GM12801 (cell line): ENCODE measurements at regions not wholly inside any gene's neighbourhood (a gene's known extent, or its start where the extent isn't known, plus 50 kb on each side); places are given as distances from the start of the nearest gene placed in this dataset.

ENCODE experiments used
- TF ChIP-seq, protein P1 (sequence below): IDR thresholded peaks from one replicate; pipeline ENCODE4 v1.5.1; 2011; ENCODE audit warnings: control low read depth; ENCODE audit not compliant: insufficient read length; ENCODE audit errors: extremely low read depth

DNA sequence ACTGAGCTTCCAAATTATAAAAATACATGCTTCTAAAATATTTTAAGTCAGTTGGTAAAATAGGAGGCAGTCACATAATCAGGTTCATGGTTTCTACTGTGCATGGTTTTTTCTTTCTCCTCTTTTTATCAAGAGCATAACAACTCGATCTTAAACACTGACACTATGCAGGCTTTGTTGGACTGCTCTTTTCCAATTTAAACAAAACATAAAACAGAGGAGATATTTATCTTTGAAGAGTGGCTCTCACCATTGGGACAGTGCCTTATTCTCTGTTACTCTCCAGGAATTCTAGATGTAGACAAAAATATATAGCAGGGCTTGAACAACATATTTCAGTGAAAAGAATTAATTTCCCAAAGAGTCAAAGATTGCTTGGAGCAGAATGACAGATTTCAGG lies 883.5 kb upstream of the ADGRL2 start:
- TF ChIP-seq, protein P1, sequence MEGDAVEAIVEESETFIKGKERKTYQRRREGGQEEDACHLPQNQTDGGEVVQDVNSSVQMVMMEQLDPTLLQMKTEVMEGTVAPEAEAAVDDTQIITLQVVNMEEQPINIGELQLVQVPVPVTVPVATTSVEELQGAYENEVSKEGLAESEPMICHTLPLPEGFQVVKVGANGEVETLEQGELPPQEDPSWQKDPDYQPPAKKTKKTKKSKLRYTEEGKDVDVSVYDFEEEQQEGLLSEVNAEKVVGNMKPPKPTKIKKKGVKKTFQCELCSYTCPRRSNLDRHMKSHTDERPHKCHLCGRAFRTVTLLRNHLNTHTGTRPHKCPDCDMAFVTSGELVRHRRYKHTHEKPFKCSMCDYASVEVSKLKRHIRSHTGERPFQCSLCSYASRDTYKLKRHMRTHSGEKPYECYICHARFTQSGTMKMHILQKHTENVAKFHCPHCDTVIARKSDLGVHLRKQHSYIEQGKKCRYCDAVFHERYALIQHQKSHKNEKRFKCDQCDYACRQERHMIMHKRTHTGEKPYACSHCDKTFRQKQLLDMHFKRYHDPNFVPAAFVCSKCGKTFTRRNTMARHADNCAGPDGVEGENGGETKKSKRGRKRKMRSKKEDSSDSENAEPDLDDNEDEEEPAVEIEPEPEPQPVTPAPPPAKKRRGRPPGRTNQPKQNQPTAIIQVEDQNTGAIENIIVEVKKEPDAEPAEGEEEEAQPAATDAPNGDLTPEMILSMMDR, result no peak

DNA sequence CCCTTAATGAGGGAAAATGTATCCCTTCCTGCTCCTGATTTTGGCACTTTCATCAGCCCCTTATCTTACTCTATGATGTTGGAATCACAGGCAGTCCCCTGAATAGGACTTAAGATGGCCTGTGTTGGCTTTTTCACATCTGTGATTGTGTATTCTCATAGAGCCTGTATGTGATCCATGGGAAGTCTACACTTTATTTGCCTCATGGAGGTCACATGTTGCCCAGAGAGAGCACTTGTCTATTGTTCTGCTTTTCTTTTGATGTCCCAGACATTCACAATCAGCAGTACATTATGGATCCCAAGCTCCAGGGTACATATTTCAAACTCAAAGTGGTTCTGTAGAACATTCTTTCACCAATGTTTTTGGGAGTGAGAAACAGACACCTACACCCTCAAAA lies 885.2 kb upstream of the ADGRL2 start:
- TF ChIP-seq, protein P1, result no peak

DNA sequence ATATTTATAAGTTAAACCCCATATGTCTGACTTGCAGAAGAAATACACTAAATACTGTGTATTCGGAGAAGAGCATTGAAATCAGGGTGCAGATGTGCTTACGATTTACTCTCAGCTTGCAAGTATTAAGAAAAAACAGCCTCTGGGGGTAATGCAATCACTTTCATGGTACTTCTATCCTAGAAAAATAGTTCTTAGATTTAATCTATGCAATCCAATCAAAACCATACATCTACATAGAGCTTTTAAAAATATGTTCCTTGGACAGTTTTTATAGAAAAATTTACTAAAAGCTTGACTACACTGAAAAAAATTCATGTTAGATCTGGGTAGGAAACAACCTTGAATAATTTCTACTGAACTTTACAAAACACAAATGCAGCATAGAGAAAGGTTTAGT lies 890.3 kb upstream of the ADGRL2 start:
- TF ChIP-seq, protein P1, result no peak

DNA sequence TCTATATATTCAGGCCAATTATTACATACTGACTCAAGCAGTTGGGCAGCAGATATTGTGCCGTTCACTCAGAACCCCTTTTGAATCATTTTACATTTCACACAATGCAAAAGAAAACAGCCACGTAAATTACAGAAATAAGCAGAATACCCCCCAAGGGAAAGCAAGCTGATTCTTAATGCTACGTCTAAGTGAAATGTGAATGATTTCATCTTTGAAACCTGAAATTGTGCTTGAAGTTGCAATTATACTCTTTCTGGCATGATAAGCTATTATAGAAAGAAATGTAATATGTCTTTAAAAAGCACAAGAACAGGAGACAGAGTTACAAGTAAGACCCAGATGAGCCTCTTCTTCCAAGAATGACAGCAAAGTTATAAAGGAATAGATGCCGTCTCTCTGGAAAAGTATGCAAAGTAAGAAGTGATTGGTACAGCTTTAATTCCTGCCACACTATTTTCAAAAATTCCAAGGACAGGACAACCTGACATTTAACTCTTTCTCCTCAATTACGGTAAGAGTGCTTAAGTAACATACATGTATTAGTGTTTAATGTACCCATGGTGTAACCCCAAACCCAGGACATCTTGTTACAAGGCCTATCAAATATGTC lies 891.5 kb upstream of the ADGRL2 start:
- TF ChIP-seq, protein P1, result no peak

DNA sequence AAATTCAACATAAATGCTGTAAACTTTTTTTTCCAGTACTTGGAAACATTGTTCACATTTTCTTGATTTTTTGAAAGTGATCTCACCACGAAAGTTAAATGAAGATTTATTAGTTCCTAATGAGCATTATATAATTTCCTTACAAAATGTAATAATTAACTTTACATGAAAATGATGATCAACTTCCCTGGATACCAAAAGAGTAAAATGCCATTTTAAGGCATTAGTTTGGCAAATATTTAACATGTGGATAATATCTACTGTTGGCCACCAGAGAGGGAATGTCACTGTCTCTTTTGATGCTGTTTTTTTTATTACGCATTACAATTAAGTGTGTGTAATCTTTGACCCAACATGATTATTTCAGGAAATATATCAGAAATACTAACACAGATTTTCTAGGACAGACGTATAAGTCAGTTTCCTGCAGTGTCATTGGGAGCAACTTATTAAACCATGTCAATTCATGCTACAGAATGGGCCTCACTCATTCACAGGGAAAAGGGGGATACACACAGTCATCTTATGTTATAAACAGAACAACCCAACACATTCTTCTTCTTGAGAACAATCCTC lies 903.9 kb upstream of the ADGRL2 start:
- TF ChIP-seq, protein P1, result no peak

GRCh38 chr1:80894921-80895320 lies 905.8 kb upstream of the ADGRL2 start:
- TF ChIP-seq, protein P1, result no peak

DNA sequence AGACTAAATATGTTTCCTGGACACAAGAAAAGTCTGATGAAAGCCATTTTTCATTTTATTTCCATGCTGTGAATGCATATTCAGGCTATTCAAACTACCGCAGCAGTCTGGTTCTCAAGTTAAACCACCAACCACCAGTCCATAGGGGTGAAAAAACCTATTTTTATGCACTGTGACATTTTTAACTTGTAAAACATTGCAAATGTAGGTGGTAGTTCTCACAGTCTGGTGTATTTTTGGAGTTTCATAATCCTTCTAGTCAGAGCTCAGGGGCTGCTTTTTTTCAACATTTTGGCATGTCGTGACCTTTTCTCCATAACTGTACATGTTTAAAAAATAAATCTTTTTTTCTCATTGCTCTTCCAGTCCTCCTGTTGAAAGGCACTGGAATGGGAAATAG lies 907.6 kb upstream of the ADGRL2 start:
- TF ChIP-seq, protein P1, result no peak
